NCI-H1930 (cell line): ENCODE measurements at regions not wholly inside any gene's neighbourhood (a gene's known extent, or its start where the extent isn't known, plus 50 kb on each side); places are given as distances from the start of the nearest gene placed in this dataset.
A peak's percentile ranks its signal among the peaks of the same experiment; 100 is the strongest.
"Not testable (repeated sequence)": the region's sequence is repeated elsewhere in the genome, so short reads cannot be mapped to it uniquely, and the experiment has no call there.

Experiments
- DNase-seq, 2 experiments: peaks; one replicate each; lab custom pipeline; 2025; lab: John Stamatoyannopoulos, UW

DNA sequence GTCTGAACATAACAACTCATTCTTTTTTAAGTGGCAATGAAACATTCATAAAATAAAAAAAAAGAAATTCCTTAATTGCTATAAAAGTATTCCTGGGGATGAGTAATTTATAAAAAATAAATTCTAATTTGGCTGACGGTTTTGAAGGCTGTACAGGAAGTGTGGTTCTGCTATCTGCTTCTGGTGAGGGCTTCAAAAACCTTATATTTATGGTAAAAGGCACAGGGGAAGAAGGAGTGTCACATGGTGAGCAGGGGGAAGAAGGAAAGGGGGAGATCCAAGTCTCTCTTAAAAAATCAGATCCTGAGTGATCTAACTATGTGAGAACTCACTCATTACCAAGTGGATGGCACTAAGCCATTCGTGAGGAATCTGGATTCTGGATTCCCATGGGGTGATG is 539.0 kb downstream of the GOLGA6L6 start:
- DNase-seq: not testable (repeated sequence)

DNA sequence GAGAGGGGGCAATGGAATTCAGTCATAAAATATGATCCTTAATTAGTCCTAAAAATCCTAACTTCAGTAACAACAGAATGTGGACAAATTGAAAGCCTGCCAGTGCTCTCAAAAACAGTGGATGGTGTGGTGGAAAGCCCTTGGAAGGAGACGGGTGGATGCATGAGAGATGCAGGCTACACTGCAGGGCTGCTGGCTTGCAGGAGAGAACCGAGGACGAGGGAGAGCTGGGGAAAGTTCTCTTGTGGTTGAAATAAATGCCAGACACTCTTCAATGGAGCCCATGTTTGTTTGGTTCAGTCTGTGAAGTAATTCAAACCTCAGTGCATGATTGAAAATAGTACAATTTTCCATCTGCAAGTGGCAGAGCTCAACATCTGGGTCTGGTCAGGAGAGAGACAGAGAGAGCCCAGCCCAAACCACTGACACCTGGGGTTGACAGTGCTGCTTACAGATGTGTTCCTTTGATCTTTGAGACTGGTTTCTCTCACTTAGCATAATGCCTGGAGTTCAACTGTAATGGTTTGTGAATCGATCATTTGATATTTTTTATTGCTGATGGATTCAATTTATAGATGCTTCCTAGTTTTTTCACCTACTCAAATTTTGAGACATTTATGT is 544.9 kb downstream of the GOLGA6L6 start:
- not testable (repeated sequence) for DNase-seq

DNA sequence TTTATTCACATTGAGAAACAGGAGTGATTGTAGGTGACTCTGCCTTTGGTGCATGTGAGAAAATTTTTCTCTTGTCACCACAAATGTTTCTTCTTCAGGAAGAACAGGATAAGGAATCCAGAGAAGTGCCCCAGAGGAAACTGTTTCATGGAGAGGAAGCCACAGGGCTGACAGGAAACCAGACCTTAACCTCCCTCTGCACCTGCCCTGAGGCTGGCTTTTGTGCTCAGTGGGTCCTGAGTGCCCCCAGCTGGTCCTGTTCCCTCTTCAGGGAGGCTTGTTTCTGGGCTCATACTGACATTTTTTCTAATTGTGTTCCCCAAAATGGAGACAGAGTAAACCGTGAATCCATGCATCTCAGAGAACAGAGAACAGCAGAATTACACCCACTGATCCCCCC is 546.3 kb downstream of the GOLGA6L6 start:
- DNase-seq: not testable (repeated sequence)

DNA sequence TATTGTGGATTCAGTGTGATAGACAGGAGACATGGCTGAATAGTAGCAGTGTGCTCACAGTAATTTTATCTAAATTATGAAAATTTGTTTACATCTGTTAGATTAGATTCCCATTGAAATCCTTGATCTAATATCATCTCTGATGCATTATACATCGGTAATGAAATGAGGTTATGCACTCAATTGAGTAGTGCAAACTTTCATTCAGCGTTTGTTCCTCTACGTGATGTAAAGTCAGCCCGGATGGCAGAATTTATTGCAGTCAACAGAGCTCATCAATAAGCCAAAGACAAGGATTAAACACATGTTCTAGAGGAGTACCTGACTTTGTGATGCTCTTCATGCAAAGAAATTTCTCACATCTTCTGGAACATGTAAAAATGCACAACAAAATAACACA is 549.2 kb downstream of the GOLGA6L6 start:
- DNase-seq: no peak

DNA sequence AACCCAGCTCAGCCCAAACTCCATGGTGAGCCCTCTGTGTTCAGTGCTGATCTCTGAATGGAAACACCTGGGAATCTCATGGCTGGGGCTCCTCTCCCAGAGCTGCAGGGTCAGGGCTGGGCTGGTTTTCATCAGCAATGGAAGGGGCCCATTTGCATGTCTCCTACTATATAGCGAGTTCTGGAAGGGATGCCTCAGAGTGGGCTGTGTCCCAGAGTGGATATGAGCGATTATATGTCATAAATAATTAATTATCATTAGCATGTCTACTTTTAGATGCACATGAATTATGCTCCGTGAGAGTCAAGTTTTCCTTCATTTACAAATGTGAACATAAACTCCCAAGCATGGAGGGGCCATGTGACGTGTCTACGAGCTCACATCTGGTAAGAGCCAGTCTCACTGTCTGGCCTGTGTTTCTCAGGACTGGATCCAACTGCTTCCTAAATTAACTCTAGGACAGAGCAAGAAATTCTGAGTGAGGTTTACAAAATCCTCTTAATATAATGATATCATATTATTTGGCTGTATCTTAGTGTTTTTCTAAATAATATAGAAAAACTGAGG is 553.4 kb downstream of the GOLGA6L6 start:
- DNase-seq: no peak

DNA sequence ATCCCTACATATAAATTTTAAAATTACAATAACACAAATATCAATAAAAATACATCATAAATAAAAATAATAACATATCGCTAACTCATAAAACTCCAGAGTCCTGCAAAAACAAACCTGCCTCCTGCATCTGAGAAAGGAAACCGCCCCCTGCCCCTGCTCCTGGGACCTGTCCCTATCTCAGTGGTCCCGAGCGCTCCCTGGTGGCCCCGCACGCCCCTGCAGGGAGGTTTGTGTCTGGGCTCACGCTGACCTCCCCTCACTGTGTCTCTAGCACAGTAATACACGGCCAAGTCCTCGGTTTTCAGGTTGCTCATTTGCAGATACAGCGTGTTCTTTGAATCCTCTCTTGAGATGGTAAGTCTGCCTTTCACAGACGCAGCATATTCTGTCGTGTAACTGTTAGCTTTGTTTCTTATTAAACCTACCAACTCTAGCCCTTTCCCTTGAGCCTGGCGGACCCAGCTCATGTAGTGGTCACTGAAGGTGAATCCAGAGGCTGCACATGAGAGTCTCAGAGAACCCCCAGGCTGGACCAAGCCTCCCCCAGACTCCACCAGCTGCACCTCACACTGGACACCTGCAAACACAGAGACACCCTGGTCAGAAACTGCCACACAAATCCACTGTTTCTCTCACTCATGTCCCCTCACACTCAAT is 554.1 kb downstream of the GOLGA6L6 start:
- peak in 1 of 2 experiments; percentile 5 for DNase-seq

DNA sequence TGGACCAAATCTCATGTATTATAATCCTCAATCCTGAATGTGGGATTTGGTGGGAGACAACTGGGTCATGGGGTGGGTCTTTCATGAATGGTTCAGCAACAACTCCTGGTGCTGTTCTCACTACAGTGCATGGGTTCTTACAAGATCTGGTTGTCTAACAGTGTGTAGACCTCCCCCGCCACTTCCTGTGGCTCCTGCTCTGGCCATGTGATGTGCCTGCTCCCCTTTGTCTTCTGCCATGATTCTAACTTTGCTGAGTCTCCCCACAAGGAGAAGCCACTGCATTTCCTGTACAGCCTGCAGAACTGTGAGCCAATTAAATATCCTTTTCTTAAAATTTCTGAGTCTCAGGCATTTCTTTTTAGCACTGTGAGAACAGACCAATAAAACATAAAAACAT is 557.5 kb downstream of the GOLGA6L6 start:
- no peak for DNase-seq

DNA sequence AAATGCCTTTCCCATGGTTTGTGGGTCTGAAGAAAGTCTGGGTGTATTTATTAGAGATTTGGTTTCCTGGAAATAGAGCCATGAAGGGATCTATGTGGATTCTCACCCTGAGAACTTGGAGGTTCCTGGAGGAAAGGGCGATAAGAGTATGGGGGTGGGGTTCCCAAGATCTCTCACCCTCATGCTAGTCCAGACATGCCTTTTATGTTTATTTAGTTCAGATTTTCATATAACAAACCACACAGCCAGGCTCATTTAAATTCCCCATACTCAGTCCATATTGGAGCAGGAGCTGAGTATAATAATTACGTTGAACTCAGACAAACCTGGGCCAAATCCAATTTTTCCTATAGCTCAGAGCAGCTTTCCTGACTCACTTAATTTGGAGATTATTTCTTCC is 566.6 kb downstream of the GOLGA6L6 start:
- DNase-seq: no peak

DNA sequence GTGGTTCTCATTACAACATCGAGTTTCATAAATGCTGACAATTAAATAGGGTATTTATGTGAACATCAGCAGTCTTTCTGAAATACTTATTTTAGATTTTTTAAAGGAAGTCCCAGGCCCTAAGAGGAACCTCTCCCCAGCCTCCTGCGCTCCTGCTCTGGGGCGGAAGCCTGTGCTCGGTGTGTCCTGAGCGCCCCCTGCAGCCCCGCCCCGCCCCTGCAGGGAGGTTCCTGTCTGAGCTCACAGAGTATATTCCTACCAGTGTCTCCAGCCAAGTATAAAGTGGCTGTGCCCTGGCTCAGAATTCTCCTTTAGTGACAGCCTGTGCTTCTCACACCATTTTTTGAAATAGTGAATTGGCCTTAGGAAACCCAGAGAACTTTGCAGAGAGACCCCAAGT is 567.9 kb downstream of the GOLGA6L6 start:
- DNase-seq: no peak

DNA sequence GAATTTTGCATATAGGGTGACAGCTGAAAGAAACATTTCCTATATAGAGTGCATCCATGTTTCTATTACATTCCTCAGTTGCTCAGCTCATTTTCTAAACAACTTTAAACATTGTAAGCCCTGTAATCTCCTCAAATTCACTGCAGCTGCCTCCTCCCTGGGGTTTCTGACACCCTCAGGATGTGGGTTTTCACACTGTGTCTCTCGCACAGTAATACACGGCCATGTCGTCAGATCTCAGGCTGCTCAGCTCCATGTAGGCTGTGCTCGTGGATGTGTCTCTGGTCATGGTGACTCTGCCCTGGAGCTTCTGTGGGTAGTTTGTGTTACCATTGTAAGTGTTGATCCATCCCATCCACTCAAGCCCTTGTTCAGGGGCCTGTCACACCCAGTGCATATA is 569.0 kb downstream of the GOLGA6L6 start:
- DNase-seq: not testable (repeated sequence)

DNA sequence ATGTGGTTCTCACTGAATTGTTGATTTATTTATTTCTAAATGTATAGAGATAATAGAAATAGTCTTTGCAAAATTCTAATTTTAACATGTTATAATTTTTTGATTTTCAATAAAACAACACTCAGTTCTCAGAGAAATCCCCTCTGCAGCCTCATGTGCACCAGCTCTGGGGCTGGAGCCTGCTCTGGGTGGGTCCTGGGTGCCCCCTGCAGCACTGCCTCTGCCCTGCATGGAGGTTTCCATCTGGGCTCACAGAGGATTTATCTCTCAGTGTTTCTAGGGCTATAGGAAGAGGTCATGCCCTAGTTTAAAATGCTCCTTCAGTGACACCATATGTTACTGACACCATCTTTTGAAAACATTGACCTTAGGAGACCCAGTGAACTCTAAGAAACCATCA is 576.0 kb downstream of the GOLGA6L6 start:
- not testable (repeated sequence) for DNase-seq

DNA sequence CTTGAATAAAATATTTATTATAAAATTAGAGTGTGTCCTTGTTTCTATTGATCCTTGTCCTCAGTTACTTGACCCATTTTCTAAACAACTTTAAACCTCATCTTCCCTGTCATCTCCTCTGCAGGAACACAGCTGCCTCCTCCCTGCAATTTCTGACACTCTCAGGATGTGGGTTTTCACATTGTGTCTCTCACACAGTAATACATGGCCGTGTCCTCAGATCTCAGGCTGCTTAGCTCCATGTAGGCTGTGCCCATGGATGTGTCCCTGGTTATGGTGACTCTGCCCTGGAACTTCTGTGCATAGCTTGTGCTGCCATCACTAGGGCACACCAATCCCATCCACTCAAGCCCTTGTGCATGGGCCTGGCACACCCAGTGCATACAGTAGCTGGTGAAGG is 577.1 kb downstream of the GOLGA6L6 start:
- DNase-seq: not testable (repeated sequence)

DNA sequence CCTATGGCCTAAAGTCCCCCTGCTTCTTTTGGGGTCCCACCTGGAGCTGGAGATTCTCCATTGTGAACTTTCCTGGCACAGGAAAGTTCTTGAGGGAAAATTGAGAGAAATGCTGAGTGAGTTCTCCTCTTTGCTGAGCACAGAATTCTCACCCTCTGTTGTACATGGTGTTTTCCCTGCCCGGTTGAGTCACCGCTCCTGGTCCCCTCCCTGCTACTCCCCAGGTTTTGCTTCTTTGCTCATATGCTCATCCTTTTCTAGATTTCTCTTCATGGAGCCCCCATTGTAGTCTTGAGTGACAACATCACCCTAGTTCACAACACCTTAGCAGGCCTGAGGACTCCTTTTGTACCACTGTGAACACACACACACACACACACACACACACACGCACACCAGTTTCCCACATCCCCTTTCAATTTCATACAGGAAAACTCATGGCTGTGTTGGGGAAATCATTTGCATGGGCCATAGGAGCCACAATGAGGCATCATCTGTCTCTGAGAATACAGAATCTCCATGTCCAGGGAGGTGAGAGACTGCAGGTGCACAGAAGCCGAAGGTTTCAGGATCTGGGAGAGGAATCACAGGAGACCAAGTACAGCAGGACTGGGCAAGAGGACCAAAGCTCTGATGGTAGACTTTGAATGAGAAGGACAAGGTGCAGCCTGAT is 585.3 kb downstream of the GOLGA6L6 start:
- no peak for DNase-seq

DNA sequence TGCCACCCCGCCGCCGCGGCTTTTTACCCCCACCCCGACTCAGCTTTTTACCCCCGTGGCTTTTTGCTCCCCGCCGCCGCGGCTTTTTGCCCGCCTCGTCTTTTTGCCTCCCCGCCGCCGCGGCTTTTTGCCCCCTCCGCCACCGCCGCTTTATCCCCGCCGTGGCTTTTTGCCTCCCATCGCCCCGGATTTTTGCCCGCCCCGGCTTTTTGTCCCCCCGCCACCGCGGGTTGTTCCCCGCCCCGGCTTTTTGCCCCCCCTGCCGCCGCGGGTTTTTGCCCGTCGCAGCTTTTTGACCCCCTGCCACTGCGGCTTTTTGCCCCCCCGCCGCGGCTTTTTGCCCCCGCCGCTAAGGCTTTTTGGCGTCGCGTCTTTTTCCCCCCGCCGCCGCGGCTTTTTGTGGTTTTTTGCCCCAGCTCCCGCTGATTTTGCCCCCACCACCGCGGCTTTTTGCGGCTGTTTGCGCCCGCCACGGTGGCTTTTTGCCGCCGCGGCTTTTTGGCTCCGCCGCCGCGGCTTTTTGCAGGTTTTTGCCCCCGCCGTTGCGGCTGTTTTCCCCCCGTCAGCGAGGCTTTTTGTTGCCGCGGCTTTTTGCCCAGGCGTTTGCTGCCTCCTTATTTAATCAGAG is 597.2 kb downstream of the GOLGA6L6 start:
- DNase-seq: no peak

DNA sequence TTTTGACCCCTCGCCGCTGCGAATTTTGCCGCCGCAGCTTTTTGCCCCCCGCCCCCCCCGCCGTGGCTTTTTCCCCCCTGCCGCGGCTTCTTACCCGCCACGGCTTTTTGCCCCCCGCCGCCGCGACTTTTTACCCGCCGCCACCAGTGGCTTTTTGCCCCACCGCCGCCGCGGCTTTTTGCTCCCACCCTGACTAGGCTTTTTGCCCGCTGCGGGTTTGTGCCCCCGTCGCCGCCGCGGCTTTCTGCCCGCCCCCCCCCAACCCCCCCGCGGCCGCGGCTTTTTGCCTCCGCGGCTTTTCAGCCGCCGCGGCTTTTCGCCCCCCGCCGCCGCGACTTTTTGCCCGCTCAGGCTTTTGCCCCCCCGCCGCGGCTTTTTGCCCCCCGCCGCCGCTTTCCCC is 598.1 kb downstream of the GOLGA6L6 start:
- no peak for DNase-seq

DNA sequence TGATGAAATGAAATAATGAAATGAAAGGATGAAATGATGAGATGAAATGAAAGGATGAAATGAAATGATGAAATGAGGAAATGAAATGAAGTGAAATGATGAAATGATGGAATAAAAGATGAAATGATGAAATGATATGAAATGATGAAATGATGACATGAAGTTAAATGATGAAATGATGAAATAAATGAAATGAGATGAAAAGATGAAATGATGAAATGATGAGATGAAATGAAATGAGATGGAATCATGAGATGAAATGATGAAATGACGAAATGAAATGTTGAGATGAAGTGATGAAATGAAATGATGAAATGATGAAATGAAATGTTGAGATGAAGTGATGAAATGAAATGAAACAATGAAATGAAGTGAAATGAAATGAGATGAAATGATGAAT is 638.3 kb downstream of the GOLGA6L6 start:
- DNase-seq: not testable (repeated sequence)

DNA sequence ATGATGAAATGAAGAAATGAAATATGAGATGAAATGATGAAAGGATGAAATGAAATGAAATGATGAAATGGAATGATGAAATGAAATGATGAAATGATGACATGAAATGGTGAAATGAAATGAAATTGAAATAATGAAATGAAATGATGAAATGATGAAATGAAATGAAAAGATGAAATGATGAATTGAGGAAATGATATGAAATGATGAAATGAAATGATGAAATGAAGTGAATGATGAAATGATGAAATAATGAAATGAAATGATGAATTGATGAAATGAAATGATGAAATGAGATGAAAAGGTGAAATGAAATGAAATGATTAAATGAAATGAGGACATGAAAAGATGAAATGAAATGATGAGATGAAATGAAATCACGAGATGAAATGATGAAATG is 639.2 kb downstream of the GOLGA6L6 start:
- DNase-seq: not testable (repeated sequence)

DNA sequence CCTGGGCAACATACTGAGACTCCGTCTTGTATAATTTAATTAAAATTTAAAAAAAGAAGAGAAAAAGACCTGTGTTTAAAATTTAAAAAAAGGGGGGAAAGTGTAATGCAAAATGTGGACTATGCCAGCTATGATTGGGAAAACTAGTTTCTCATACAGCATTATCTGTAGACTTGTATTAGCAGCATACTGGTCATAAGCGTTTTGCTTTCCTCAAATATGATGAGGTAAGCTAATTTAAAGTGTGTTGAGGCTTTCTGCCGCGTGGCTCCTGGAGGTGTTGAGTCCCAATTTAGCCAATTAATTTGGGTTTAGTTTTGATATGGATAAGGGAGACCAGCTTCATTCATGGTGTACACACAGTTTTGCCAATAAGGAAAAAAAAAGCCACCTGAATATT is 640.2 kb downstream of the GOLGA6L6 start:
- DNase-seq: not testable (repeated sequence)

DNA sequence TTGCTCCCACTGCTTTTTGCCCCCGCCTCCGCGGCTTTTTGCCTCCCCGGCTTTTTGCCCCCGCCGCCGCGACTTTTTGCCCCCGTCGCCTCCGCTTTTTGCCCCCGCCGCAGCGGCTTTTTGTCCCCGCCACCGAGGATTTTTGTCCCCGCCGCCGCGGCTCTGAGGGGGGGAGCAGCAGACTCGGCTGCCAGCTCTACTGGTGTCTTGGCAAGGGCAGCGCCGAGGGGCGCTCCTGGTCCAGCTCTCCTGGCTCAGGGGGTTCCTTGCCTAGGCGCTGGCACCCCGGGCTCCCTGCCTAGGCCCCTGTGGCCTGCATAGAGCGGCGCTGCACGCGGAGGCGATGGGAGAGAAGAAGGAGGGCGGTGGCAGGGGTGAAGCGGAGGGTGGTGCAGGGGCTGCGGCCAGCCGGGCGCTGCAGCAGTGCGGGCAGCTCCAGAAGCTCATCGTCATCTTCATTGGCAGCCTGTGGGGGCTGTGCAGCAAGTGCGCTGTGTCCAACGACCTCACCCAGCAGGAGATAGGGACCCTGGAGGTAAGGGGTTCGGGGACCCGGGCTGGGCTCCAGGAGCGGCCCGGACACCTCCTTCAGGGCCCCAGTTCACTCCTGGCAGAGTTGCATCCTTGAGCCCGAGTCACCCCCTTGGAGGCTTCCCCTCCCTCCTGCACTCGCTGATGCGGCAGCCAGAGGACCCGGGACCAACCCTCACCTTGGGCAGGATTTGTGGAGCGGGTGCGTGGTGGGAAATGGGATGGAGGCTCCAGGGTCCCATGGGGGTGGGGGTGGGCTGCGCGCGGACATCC is 642.4 kb downstream of the GOLGA6L6 start:
- DNase-seq: no peak

DNA sequence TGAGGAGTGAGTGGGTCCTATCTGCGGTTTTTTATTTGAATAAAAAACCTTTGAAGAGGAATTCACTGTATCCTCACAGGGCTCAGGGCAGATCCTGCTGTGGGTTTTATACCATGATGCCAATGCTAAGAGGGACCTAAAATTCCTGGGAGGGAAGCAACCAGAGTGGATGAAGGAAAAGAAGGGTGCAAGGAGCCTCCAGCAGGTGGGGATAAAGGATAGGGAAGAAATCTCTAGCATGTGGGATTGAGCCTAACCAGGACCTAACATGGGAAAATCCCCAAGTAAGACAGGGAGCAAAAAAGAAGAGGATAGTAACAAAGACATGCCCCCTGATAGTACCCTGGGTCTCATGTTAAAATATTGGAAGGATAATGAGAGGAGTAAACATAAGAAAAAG is 652.8 kb downstream of the GOLGA6L6 start:
- not testable (repeated sequence) for DNase-seq

DNA sequence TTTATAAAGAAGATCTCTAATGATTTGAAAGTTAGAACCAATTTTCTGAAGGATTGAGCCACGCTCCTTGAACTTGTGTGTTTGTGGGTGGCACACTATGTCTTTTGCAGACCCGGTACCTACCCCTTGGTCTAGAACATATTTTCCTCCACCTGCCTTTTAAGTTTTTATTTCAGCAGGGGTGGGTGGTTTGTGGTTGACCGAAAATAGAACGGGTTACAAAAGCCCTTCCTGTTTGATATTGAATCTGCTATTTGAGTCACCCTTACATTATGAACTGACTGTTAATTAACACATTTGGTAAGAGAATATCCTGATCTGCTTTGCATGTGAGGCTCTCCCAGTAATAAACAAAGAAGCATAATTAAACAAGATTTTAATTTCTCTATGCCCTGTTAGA is 697.5 kb downstream of the GOLGA6L6 start:
- DNase-seq: not testable (repeated sequence)
